Activated CD4-positive, alpha-beta T cell treated with anti-CD3 and anti-CD28 coated beads, Interleukin-10, Interleukin-2, amounts not matched to agents 100 ng/mL and 50 ng/mL, durations not matched to agents 16 hours and 8 hours (primary cell): ENCODE measurements at regions not wholly inside any gene's neighbourhood (a gene's known extent, or its start where the extent isn't known, plus 50 kb on each side); places are given as distances from the start of the nearest gene placed in this dataset.

Experiments
- DNase-seq: peaks from one replicate; pipeline ENCODE4 v3.0.0-alpha.2; 2020

DNA sequence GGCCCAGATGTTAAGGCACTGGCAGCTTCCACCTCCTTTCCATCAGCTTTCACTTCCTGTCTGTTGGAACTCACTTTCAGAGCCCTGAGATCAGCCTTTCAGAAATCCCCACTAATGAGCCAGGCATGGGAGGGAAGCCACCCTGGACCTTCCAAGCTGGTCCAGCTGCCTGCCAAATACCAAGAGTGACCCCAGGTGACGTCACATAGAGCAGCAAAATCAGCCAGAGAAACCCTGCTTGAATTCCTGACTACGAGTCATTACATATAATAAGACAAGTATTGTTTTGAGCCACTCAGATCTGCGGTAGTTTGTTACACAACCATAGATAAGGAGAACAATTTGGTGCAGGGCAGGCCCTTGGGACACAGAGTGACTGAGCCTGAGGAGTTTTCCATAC is 556.0 kb upstream of the JAG1 start:
- DNase-seq = no peak

DNA sequence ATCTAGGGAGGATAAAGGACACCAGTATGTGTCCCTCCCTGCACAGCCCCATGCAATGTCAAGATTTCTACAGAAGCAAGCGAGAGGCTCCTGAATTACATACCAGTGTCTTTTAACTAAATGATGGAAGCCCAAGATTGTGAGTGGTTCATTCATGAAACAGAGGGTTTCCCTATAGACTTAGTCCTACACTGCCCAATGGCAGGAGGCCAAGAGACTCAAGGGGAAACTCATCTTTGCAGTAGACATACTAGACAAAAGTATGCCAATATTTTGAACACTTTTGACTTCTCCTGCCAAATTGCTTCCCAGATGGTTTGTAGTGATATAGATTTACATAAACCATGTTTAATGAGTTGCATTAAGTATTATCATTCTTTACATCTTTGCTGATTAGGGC is 557.2 kb upstream of the JAG1 start:
- DNase-seq = no peak

GRCh38 chr20:11231742-11232648 is 558.2 kb upstream of the JAG1 start:
- DNase-seq = no peak

DNA sequence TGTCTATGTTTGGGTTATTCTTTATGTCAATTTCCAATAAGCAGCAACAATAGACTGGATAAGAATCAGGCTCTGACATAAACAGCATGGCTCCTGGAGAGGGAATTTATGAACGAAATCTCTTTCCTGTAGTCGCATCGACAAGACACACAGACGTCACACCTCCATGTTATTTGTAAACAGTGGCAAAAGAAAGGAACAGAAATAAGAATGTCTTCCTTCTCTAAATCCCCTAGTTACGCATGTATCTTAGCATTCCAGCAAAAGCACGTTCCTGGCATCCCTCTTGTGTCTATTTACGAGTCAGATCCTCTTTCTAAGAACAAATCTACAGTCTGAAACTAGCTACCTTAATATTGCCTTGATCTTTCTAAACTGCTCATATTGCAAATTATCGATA is 559.1 kb upstream of the JAG1 start:
- no peak for DNase-seq

- no peak for DNase-seq
Observed at GRCh38 chr20:11234181-11234580, 560.4 kb upstream of the JAG1 start.

GRCh38 chr20:11234608-11235007 is 560.8 kb upstream of the JAG1 start:
- DNase-seq = no peak

DNA sequence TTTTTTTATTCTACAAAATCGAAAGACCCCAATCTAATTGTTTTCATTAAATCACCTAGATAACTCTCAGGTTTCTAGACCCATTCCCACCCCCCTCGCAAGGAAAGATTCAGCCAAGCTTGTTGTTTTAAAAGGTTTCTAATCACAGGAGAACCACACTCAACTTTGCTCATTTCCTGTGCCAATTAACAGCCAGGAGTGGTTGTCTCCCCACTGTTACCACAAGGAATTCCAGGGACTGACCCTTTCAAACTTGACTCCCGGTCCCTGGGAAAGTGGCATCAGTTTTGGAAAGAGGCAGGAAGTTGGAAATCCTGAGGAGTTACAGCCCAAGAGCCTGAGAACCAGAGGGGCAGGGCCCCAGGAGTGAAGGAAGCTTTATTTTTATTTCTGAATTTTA is 561.3 kb upstream of the JAG1 start:
- DNase-seq = no peak

DNA sequence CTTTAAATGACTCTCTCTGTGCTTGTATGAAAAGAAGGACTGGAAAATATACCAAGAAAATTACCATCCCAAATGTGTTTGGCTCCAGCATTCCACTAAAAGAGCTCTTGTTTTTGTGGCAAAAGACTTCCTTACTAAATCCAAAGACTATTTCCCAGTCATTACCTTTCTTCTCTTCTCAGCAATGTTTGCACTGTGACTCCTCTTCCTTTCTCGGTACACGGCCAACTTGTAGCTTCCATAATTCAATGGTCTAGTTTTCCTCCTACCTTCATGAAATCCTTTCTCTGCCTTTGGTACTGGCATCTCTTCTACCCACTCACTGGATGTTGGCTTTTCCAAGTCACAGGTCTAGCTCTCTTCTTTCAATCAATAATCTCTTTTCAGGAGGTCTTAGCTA is 568.5 kb upstream of the JAG1 start:
- no peak for DNase-seq

DNA sequence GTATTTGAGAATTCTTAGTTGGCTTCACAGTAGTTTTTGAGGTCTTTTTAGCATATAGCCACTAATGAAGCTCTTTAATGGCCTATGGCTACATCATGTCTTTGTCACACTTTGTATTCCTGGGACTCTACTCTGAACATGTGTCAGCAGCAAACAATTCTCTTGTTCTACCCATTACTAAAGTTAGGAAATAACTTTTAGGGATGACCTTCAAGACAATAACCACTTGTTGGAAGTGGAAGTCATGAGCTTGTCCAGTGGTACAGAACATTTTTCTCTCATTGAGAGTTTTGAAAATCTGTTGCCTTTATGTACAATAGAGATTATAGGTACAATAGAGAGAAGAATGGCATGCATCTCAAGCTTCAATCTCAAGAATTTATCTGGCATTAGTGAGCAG is 571.6 kb upstream of the JAG1 start:
- DNase-seq = no peak

GRCh38 chr20:11246251-11246775 is 572.5 kb upstream of the JAG1 start:
- DNase-seq = no peak

DNA sequence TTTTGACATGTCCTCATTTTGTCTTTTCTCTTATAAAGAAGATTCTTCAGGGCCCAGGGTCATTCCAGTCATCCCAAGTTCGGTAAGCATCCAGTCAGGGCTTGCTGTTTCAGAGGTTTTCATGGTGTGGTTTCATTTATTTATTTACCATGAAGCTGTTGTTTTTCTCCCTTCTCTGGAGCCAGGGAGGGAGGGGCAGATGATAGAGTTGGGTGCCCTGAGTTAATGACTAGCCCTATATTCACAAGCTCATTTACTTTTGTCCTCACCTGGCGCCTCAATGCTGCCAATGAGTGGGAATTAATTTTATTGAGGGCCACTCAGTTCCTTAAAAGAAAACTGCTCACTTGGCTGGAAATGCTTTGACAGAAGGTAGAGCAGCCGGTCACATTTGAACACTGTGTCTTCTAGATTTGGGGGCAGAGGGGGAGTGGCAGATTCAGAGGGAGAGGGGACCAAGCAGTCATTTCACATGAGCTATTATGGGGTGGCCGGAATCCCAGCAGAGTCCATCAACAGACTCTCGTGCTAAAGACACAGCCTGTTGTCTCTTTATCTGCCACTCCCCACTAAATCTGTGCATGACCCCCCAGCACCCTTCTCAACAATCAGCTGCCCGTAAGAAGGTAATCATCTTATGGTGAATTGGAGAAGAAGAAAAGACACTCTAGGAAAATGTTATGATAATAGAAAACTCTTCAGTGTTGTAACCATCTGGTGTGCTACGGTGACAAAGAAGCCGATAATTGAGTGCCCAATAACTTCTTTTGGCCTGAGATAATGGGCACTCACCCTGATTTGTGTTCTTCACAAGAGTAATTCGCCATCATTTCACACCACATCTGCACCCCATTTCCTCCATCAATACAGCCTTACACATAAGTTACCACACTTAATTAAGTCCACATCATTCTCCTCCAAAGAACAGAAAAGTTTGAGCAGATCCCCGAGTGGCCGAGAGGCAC is 573.5 kb upstream of the JAG1 start:
- no peak for DNase-seq

DNA sequence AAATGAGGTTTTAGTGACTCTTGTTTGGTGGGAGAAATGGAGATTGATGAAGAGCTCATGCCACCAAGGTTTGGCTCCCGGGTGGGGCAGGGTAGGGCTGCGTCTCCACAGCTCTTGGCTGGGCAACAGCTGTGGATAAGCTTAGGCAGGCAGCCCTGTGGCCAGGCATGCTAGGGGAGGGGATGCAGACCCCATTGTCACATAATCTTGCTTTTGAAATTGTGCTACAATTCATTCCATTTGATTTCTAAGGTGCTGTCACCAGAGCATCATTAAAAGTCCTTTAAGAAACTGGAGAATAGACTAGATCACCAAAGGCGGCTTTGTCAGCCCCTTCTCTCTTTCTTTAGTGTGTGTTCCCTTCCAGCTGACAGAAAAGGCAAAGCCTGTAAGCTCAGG is 574.2 kb upstream of the JAG1 start:
- no peak for DNase-seq

- no peak for DNase-seq
Observed at GRCh38 chr20:11248687-11249638, 575.2 kb upstream of the JAG1 start.

DNA sequence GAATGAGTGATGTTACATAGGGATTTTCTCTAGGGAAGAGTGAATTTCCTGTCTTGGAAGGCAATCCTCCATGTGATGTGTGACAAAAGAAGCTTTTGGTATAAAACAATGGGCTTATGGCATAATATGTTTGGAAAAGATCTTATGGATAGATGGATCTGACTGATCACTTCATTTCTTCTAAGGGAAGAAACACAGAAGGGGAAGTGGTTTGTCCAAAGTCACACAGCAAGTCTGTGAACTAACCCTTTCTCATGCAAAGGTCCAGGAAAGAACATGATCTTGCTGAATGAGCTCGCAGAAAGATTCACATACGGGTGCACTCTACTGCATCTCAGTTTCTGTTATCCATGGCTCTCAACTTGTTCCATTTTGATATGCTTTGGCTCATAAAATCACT is 575.9 kb upstream of the JAG1 start:
- DNase-seq = no peak

DNA sequence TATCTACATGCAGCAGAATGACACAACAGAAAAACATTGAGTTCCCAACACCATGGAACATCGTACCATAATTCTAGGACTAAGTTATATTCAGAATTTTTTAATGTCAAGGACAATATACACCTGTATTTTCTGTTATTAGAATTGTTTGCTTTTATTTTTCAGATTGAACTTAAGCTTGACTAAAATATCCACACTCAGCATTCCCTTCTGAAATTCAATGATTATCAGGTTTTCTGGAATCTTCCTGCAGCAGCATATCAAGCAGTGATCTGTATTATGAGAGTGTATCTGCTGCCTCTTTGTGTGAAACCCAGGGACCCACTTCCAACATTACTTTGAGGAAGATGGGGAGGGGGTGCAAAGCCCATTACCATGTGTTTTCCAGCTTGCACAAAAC is 578.6 kb upstream of the JAG1 start:
- no peak for DNase-seq

- DNase-seq = no peak
Observed at GRCh38 chr20:11255455-11255854, 581.7 kb upstream of the JAG1 start.

DNA sequence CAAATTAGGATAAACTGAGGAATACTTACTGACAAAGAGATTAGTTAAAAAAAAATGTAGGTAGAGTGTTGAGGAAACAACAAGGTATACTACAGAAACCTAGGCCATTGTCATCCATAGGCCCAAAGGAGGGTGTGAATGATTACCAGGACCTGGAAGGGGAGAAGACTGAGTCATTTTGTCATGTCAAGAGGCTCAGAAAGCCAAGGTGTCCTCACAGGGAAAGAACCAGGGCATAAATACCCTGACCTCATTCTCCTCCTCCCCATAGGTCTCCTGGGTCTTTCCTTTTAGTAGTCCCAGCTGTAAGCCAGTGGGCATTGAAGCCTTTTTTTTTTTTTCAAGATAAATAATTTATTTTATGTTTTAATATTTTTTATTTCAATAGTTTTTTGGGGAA is 582.1 kb upstream of the JAG1 start:
- no peak for DNase-seq

DNA sequence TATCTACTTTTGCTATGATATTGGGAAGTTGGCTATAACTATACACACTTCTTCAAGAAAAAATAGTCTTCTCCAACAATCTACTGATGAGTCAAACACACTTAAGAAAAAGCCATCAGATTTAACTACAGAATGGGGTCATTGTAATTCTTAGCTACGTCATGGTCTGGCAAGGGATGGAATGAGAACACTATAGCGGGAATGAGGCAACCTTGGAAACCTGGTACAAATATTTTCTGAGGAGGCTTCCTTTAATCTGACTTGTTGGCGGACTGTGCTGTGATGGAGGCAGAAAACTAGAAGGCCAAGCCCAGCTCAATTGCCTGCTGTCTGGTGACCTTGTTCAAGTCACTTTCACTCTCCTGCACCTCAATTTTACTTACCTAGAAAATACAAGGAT is 586.8 kb upstream of the JAG1 start:
- DNase-seq = no peak

GRCh38 chr20:11261533-11262000 is 587.8 kb upstream of the JAG1 start:
- DNase-seq = no peak

- DNase-seq = no peak
Observed at GRCh38 chr20:11266571-11266970, 592.8 kb upstream of the JAG1 start.

DNA sequence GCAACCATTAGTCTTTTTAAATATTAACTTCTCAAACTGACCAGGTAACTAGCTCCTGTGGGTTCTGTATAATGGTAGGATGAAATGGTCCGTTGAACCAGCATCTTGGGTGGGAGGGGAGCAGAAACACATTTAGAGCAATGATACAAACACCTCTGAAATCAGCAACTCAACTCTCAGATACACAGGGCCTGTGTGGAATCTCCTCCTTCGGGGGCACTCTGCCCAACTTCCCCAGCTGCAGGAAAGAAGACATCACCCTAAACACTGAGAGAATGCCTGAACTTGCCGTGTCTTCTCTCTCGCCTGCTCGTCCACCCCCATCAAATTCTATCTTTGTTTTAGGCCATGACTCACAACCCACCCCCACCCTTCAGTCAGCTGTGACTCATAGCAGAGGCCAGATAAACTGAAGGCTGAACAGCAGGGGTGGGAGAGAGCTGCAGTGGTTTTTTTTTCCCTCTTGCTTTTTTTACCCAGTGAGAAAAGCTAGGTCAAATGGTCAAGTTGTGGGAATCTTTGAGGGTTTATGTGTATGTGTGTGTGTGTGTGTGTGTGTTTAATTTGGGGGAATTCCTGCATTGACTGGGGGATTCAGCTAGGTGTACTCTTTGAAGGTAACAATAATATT is 593.4 kb upstream of the JAG1 start:
- no peak for DNase-seq
